Fibroblast of pulmonary artery (primary cell): ENCODE measurements at regions not wholly inside any gene's neighbourhood (a gene's known extent, or its start where the extent isn't known, plus 50 kb on each side); places are given as distances from the start of the nearest gene placed in this dataset.

Source experiments
- DNase-seq: peaks from one replicate; pipeline ENCODE4 v3.0.0-alpha.2; 2010; ENCODE audit warnings: low read depth
- H3K4me3 ChIP-seq: replicated peaks from 2 replicates; pipeline ENCODE4 v1.5.1; 2011; ENCODE audit warnings: low read depth, mild to moderate bottlenecking, control low read depth, low read length, moderate library complexity
- TF ChIP-seq, protein P1 (sequence below): IDR thresholded peaks from 2 replicates; pipeline ENCODE4 v1.5.1; 2011; ENCODE audit warnings: mild to moderate bottlenecking, control low read depth, low read length, inconsistent platforms; ENCODE audit errors: missing control alignments

DNA sequence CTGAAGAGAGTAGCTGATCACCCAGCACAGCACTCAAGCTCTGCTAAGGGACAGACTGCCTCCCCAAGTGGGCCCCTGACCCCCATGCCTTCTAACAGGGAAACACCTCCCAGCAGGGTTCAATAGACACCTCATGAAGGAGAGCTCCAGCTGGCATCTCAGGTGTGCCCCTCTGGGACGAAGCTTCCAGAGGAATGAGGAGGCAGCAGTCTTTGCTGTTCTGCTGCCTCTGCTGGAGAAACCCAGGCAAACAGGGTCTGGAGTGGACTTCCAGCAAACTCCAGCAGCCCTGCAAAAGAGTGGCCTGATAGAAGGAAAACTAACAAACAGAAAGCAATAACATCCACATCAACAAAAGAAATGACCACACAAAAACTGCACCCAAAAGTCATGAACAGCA, 412.8 kb downstream of the PRDM5 start:
- TF ChIP-seq, protein P1, sequence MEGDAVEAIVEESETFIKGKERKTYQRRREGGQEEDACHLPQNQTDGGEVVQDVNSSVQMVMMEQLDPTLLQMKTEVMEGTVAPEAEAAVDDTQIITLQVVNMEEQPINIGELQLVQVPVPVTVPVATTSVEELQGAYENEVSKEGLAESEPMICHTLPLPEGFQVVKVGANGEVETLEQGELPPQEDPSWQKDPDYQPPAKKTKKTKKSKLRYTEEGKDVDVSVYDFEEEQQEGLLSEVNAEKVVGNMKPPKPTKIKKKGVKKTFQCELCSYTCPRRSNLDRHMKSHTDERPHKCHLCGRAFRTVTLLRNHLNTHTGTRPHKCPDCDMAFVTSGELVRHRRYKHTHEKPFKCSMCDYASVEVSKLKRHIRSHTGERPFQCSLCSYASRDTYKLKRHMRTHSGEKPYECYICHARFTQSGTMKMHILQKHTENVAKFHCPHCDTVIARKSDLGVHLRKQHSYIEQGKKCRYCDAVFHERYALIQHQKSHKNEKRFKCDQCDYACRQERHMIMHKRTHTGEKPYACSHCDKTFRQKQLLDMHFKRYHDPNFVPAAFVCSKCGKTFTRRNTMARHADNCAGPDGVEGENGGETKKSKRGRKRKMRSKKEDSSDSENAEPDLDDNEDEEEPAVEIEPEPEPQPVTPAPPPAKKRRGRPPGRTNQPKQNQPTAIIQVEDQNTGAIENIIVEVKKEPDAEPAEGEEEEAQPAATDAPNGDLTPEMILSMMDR = no peak
- DNase-seq = no peak
- H3K4me3 ChIP-seq = no peak overlapping the region

- DNase-seq = no peak
- no peak overlapping the region for H3K4me3 ChIP-seq
- TF ChIP-seq, protein P1 = no peak
Observed at GRCh38 chr4:120509222-120509621, 413.3 kb downstream of the PRDM5 start.

DNA sequence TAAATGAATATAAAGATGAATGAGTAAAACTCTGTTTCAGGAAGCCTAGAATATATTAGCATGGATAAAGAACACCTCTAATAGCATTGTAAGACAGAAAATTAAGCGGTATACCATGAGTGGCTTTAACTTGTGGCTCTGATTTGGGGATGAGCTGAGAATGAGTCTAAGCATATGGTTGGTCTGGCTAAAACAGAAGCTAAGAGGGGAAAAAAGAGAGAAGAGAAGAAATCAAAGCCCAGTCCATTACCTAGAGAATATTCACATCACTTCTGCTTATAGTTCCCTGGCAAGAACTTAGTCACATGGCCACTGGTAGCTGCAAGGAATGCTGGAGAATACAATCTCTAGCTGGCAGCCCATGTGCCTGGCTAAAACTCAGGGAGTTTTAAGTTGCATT, 414.5 kb downstream of the PRDM5 start:
- TF ChIP-seq, protein P1 = no peak
- no peak overlapping the region for H3K4me3 ChIP-seq
- no peak for DNase-seq

- H3K4me3 ChIP-seq = no peak overlapping the region
- DNase-seq = no peak
- TF ChIP-seq, protein P1 = no peak
Observed at GRCh38 chr4:120506536-120506935, 416.0 kb downstream of the PRDM5 start.

DNA sequence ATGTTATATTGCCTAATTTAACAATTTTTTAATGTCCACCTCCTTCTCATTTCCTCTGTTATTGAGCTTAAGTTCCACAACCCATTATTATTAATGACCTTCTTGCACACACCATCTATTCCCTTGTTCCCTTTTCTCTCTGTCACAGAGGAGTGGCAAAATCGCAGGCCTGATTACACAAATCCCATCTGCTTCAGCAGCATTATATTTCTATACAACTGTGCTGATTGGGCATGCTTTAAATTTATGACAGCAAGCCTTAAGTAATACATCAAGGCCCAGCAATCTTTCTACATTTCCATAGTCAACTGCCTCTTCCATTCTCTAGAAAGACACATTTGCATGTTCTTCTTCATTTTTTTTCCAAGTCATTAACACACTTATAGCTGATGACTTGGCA, 423.8 kb downstream of the PRDM5 start:
- TF ChIP-seq, protein P1 = no peak
- H3K4me3 ChIP-seq = no peak overlapping the region
- no peak for DNase-seq

GRCh38 chr4:120491481-120491880, 424.8 kb upstream of the MAD2L1 start:
- no peak for DNase-seq
- no peak overlapping the region for H3K4me3 ChIP-seq
- TF ChIP-seq, protein P1 = no peak

DNA sequence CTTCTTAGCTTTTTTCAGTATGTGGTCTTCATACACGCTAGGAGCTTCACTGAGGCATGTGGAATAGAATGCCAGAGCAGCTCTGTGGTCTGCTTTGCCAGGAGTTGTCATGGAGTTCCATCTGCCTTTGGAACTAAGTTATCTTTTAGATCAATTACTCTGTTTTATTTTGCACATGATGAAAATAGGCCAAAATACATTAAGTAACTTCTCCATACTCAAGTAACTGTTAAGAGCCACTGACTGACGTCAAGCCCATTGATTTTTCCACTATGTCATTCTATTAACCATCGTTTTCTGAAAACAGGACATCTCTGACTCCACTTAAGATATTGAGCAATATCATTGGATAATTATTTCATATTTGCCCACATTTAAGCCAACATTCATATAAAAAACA, 415.1 kb upstream of the MAD2L1 start:
- TF ChIP-seq, protein P1 = no peak
- no peak for DNase-seq
- H3K4me3 ChIP-seq = no peak overlapping the region
